Tibial nerve (tissue), 4 donors: ENCODE measurements at regions not wholly inside any gene's neighbourhood (a gene's known extent, or its start where the extent isn't known, plus 50 kb on each side); places are given as distances from the start of the nearest gene placed in this dataset.

Experiments
- DNase-seq, 2 donors: peaks; one replicate each; pipeline ENCODE4 v3.0.0-alpha.2; 2019; ENCODE audit warnings: low spot score in 2 of 2
- H3K27ac ChIP-seq, 4 donors: fragments of 200-600 bp; sonication (generic) in 3 of 4; one replicate each; pipeline ENCODE4 v1.5.1; 2017 to 2019; ENCODE audit warnings: mild to moderate bottlenecking in 1 of 4
- H3K27me3 ChIP-seq, 2 donors: fragments of 200-600 bp; sonication (generic) in 1 of 2; one replicate each; pipeline versions ENCODE4 v1.5.1 to v1.6.0; 2017 to 2019
- H3K36me3 ChIP-seq, 3 donors: fragments of 200-600 bp; sonication (generic); one replicate each; pipeline ENCODE4 v1.5.1; 2018 to 2019
- H3K4me1 ChIP-seq, 4 donors: fragments of 200-600 bp; sonication (generic) in 3 of 4; one replicate each; pipeline ENCODE4 v1.5.1; 2017 to 2019
- H3K4me3 ChIP-seq, 4 donors: fragments of 200-600 bp; sonication (generic) in 3 of 4; one replicate each; pipeline ENCODE4 v1.5.1; 2017 to 2019; ENCODE audit warnings: mild to moderate bottlenecking in 1 of 4, moderate library complexity in 1 of 4
- H3K9me3 ChIP-seq, 4 donors: fragments of 200-600 bp; sonication (generic) in 3 of 4; one replicate each; pipeline ENCODE4 v1.5.1; 2017 to 2019
- EP300 ChIP-seq, 2 donors: sonication (generic); formaldehyde crosslinking; IDR thresholded peaks; one replicate each; pipeline ENCODE4 v1.6.1; 2017; ENCODE audit warnings: antibody characterized with exemption in 2 of 2, mild to moderate bottlenecking in 1 of 2
- POLR2A ChIP-seq, 2 donors: fragments of 450-650 bp; IDR thresholded peaks; one replicate each; pipeline ENCODE4 v1.6.1; 2017; ENCODE audit warnings: antibody characterized with exemption in 2 of 2, mild to moderate bottlenecking in 2 of 2, moderate library complexity in 2 of 2
- WGBS, 2 donors: methylation state at CpG; one replicate each; pipeline ENCODE4 v1.1.5; 2018; 5-methylcytosine and 5-hydroxymethylcytosine counted together
- TF ChIP-seq, protein P1 (sequence below), 5 experiments: fragments of 200-600 bp in 3 of 5; fragments of 450-650 bp in 2 of 5; sonication (generic) in 3 of 5; IDR thresholded peaks; one replicate each; pipeline ENCODE4 v1.5.1; 2016 to 2019; ENCODE audit warnings: antibody characterized with exemption in 5 of 5, mild to moderate bottlenecking in 3 of 5, moderate library complexity in 2 of 5

DNA sequence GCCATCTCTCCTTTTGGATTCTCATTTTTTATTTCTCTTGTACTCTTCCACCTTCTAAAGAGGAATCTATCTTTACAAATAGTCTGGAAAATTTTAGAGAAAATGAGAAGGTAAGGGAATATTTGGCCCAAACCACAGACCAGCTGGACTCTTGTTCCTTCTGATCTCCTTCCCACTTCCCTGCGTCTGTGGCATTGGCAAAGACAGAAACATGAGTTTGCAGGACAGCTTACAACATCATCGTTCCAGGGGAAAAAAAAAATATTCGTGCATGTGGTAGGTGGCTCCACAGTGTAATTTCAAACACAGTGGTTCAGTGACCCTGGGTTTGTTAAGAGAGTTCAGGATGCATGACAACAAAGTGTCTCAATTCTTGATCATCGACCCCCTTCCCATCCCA is 755.0 kb downstream of the DNAH5 start:
- Histone ChIP-seq H3K4me1 (no peaks in the 10 kb centered on the region), H3K4me3 (no peak overlapping the region), H3K36me3 (no peaks in the 10 kb centered on the region), H3K27ac (no peak overlapping the region), H3K9me3 (no peaks in the 10 kb centered on the region), H3K27me3 (no peaks in the 10 kb centered on the region)
- TF ChIP-seq, protein P1, sequence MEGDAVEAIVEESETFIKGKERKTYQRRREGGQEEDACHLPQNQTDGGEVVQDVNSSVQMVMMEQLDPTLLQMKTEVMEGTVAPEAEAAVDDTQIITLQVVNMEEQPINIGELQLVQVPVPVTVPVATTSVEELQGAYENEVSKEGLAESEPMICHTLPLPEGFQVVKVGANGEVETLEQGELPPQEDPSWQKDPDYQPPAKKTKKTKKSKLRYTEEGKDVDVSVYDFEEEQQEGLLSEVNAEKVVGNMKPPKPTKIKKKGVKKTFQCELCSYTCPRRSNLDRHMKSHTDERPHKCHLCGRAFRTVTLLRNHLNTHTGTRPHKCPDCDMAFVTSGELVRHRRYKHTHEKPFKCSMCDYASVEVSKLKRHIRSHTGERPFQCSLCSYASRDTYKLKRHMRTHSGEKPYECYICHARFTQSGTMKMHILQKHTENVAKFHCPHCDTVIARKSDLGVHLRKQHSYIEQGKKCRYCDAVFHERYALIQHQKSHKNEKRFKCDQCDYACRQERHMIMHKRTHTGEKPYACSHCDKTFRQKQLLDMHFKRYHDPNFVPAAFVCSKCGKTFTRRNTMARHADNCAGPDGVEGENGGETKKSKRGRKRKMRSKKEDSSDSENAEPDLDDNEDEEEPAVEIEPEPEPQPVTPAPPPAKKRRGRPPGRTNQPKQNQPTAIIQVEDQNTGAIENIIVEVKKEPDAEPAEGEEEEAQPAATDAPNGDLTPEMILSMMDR (IDR thresholded peaks at IDR 0.05): no peak
- peak in 1 of 2 donors; percentile 61 for TF ChIP-seq EP300 (IDR thresholded peaks at IDR 0.05)
- no peak for DNase-seq
- 73 to 76% methylated on average over 4 of the region's 4 CpGs for WGBS, 2 donors

GRCh38 chr5:13188371-13188770 is 756.1 kb downstream of the DNAH5 start:
- Histone ChIP-seq H3K36me3 (no peaks in the 10 kb centered on the region), H3K27ac (no peak overlapping the region), H3K27me3 (no peaks in the 10 kb centered on the region), H3K4me3 (no peak overlapping the region), H3K9me3 (no peaks in the 10 kb centered on the region), H3K4me1 (no peaks in the 10 kb centered on the region)
- TF ChIP-seq POLR2A (IDR thresholded peaks at IDR 0.05): no peak
- TF ChIP-seq, protein P1 (IDR thresholded peaks at IDR 0.05): no peak
- TF ChIP-seq EP300 (IDR thresholded peaks at IDR 0.05): peak in 1 of 2 donors; percentile 68
- DNase-seq: peak in 1 of 2 donors; percentile 29

- Histone ChIP-seq H3K4me3 (no peak overlapping the region), H3K27ac (no peak overlapping the region), H3K36me3 (no peaks in the 10 kb centered on the region), H3K27me3 (no peaks in the 10 kb centered on the region), H3K4me1 (no peaks in the 10 kb centered on the region), H3K9me3 (no peaks in the 10 kb centered on the region)
- TF ChIP-seq POLR2A (IDR thresholded peaks at IDR 0.05) (no peak), EP300 (IDR thresholded peaks at IDR 0.05) (no peak)
- TF ChIP-seq, protein P1 (IDR thresholded peaks at IDR 0.05): no peak
- WGBS, 2 donors: 36 to 41% methylated on average over 5 of the region's 5 CpGs
- no peak for DNase-seq
These were observed 757.3 kb downstream of the DNAH5 start for GRCh38 chr5:13187186-13187585.

- no peak overlapping the region for H3K27ac ChIP-seq
- WGBS, 2 donors: 68 to 84% methylated on average over 1 of the region's 1 CpG
These were observed 758.3 kb downstream of the DNAH5 start for GRCh38 chr5:13186177-13186576.

GRCh38 chr5:13179407-13180087 is 764.9 kb downstream of the DNAH5 start:
- Histone ChIP-seq H3K4me3 (no peak overlapping the region), H3K36me3 (no peaks in the 10 kb centered on the region), H3K9me3 (no peaks in the 10 kb centered on the region), H3K4me1 (no peaks in the 10 kb centered on the region), H3K27ac (no peak overlapping the region), H3K27me3 (no peaks in the 10 kb centered on the region)
- DNase-seq: no peak
- 71 to 84% methylated on average over 5 of the region's 5 CpGs for WGBS, 2 donors
- no peak for TF ChIP-seq EP300 (IDR thresholded peaks at IDR 0.05)

More at GRCh38 chr5:13186177-13186576, 758.3 kb downstream of the DNAH5 start:
- no peaks in the 10 kb centered on the region for H3K4me1 ChIP-seq
- DNase-seq: no peak
- no peaks in the 10 kb centered on the region for H3K36me3 ChIP-seq
- TF ChIP-seq POLR2A (IDR thresholded peaks at IDR 0.05) (no peak), EP300 (IDR thresholded peaks at IDR 0.05) (no peak)
- TF ChIP-seq, protein P1 (IDR thresholded peaks at IDR 0.05): no peak
- no peaks in the 10 kb centered on the region for H3K9me3 ChIP-seq
- no peak overlapping the region for H3K4me3 ChIP-seq
- no peaks in the 10 kb centered on the region for H3K27me3 ChIP-seq
